WTC11 (cell line): ENCODE measurements at regions not wholly inside any gene's neighbourhood (a gene's known extent, or its start where the extent isn't known, plus 50 kb on each side); places are given as distances from the start of the nearest gene placed in this dataset.

Experiments used
- ATAC-seq: fragments of 200-7000 bp; cut with Tn5 transposase; 2 replicates; pipeline ENCODE4 v1.10.0; 2021; ENCODE audit warnings: mild to moderate bottlenecking, moderate library complexity
- CTCF ChIA-PET: fragments of 300-600 bp; sonication (Branson Sonifier 250); formaldehyde crosslinking; loops from one replicate; lab custom pipeline; 2021; ENCODE audit warnings: antibody characterized with exemption; lab: Charles Lee
- POLR2A ChIA-PET: fragments of 350-600 bp; sonication (Branson Sonifier 250); formaldehyde crosslinking; loops from one replicate; lab custom pipeline; 2021; ENCODE audit warnings: antibody characterized with exemption; lab: Charles Lee
- DNase-seq: peaks from one replicate; pipeline ENCODE4 v3.0.0; 2021; ENCODE audit warnings: low spot score
- H3K27ac Mint-ChIP-seq: 2 replicates; pipeline ENCODE4 v1.8.0; 2021; ENCODE audit warnings: mixed read lengths
- H3K27me3 Mint-ChIP-seq: 2 replicates; pipeline ENCODE4 v1.8.0; 2021; ENCODE audit warnings: low read depth, mild to moderate bottlenecking, moderate library complexity, mixed read lengths
- H3K36me3 Mint-ChIP-seq: 2 replicates; pipeline ENCODE4 v1.8.0; 2021; ENCODE audit warnings: mixed read lengths
- H3K4me1 Mint-ChIP-seq: 2 replicates; pipeline ENCODE4 v1.8.0; 2022; ENCODE audit warnings: mixed read lengths
- H3K4me3 Mint-ChIP-seq: 2 replicates; pipeline ENCODE4 v1.8.0; 2021; ENCODE audit warnings: mild to moderate bottlenecking, moderate library complexity, mixed read lengths
- H3K9me3 Mint-ChIP-seq: 2 replicates; pipeline ENCODE4 v1.8.0; 2021; ENCODE audit warnings: mixed read lengths
- ARID4B ChIP-seq: sonication (generic); formaldehyde crosslinking; IDR thresholded peaks from 2 replicates; pipeline ENCODE4 v1.8.0; 2023; ENCODE audit warnings: missing genetic modification reagents, mild to moderate bottlenecking, borderline replicate concordance
- ATF2 ChIP-seq: sonication (generic); formaldehyde crosslinking; IDR thresholded peaks from 2 replicates; pipeline ENCODE4 v1.8.1; 2022; ENCODE audit warnings: low read depth, missing genetic modification reagents, borderline replicate concordance
- ELF4 ChIP-seq: sonication (generic); formaldehyde crosslinking; IDR thresholded peaks from 2 replicates; pipeline ENCODE4 v1.8.1; 2022; ENCODE audit warnings: low read depth, mild to moderate bottlenecking, moderate library complexity, missing genetic modification reagents
- FOXK1 ChIP-seq: sonication (generic); formaldehyde crosslinking; IDR thresholded peaks from 2 replicates; pipeline ENCODE4 v1.8.0; 2022; ENCODE audit warnings: mild to moderate bottlenecking, moderate library complexity, missing genetic modification reagents
- FOXP1 ChIP-seq: sonication (generic); formaldehyde crosslinking; IDR thresholded peaks from 2 replicates; pipeline ENCODE4 v1.8.0; 2022; ENCODE audit warnings: missing genetic modification reagents, mild to moderate bottlenecking, moderate library complexity, borderline replicate concordance
- FOXP4 ChIP-seq: sonication (generic); formaldehyde crosslinking; IDR thresholded peaks from 2 replicates; pipeline ENCODE4 v1.8.0; 2022; ENCODE audit warnings: mild to moderate bottlenecking, missing genetic modification reagents
- JUN ChIP-seq: sonication (generic); formaldehyde crosslinking; IDR thresholded peaks from 2 replicates; pipeline ENCODE4 v1.8.0; 2023; ENCODE audit warnings: mild to moderate bottlenecking, missing genetic modification reagents
- MXD4 ChIP-seq: fragments of 250-450 bp; sonication (Bioruptor Pico); IDR thresholded peaks from 2 replicates; pipeline ENCODE4 v1.8.0; 2021; ENCODE audit warnings: mild to moderate bottlenecking, moderate library complexity, borderline replicate concordance
- MYBL2 ChIP-seq: sonication (generic); formaldehyde crosslinking; IDR thresholded peaks from 2 replicates; pipeline ENCODE4 v1.8.1; 2023; ENCODE audit warnings: mild to moderate bottlenecking, moderate library complexity, missing genetic modification reagents
- RORB ChIP-seq: fragments of 250-450 bp; sonication (Bioruptor Pico); IDR thresholded peaks from 2 replicates; pipeline ENCODE4 v1.9.0; 2021; ENCODE audit warnings: mild to moderate bottlenecking
- TCF7 ChIP-seq: sonication (generic); formaldehyde crosslinking; IDR thresholded peaks from 2 replicates; pipeline ENCODE4 v1.8.0; 2022; ENCODE audit warnings: mild to moderate bottlenecking, low read depth, missing genetic modification reagents, moderate library complexity
- TP53 ChIP-seq: sonication (generic); formaldehyde crosslinking; IDR thresholded peaks from 2 replicates; pipeline ENCODE4 v1.8.1; 2023; ENCODE audit warnings: mild to moderate bottlenecking, missing genetic modification reagents
- ZMAT4 ChIP-seq: fragments of 250-450 bp; sonication (Bioruptor Pico); IDR thresholded peaks from 2 replicates; pipeline ENCODE4 v1.9.0; 2021; ENCODE audit warnings: mild to moderate bottlenecking
- ZNF121 ChIP-seq: sonication (generic); formaldehyde crosslinking; IDR thresholded peaks from 2 replicates; pipeline ENCODE4 v1.8.0; 2023; ENCODE audit warnings: missing genetic modification reagents
- ZNF232 ChIP-seq: sonication (generic); formaldehyde crosslinking; IDR thresholded peaks from 2 replicates; pipeline ENCODE4 v1.8.0; 2022; ENCODE audit warnings: mild to moderate bottlenecking, missing genetic modification reagents

- peaks cover 13% of the 10 kb centered on the region for H3K36me3 Mint-ChIP-seq
- H3K4me1 Mint-ChIP-seq = no peaks in the 10 kb centered on the region
- CTCF ChIA-PET = no interaction called here
- no peak for DNase-seq
- peaks cover under 1% of the 10 kb centered on the region; the same call in 1 of the 2 replicates for H3K27me3 Mint-ChIP-seq
- H3K4me3 Mint-ChIP-seq = no peak overlapping the region
- TF ChIP-seq MYBL2 (CRISPR knock-in tag) (no peak), ATF2 (CRISPR knock-in tag) (no peak), ELF4 (no peak), JUN (CRISPR knock-in tag) (no peak), FOXP1 (CRISPR knock-in tag) (no peak), ZMAT4 (no peak), TCF7 (CRISPR knock-in tag) (no peak), FOXP4 (CRISPR knock-in tag) (no peak), FOXK1 (CRISPR knock-in tag) (no peak), RORB (no peak), ZNF232 (no peak), ARID4B (CRISPR knock-in tag) (no peak)
- TF ChIP-seq, all 79 proteins: peak for 0
- H3K9me3 Mint-ChIP-seq = peaks cover 45% of the 10 kb centered on the region
- no peak for ATAC-seq
- POLR2A ChIA-PET = no interaction called here
- H3K27ac Mint-ChIP-seq = no peak overlapping the region
Measured at GRCh38 chr5:124365361-124365801, 381.1 kb downstream of the ZNF608 start.

- H3K9me3 Mint-ChIP-seq = peaks cover 48% of the 10 kb centered on the region
- H3K27ac Mint-ChIP-seq = no peak overlapping the region
- no peak for DNase-seq
- no peak for TF ChIP-seq ZNF121 (CRISPR knock-in tag)
- no peak for TF ChIP-seq MXD4 (CRISPR knock-in tag)
- TF ChIP-seq TP53 (CRISPR knock-in tag) = no peak
- no peak for TF ChIP-seq ATF2 (CRISPR knock-in tag)
- TF ChIP-seq, all 79 proteins: peak for 0
- Mint-ChIP-seq H3K27me3 (peaks cover 3% of the 10 kb centered on the region; the same call in 1 of the 2 replicates), H3K4me3 (no peak overlapping the region), H3K36me3 (peaks cover 19% of the 10 kb centered on the region), H3K4me1 (peaks cover 9% of the 10 kb centered on the region)
- ATAC-seq = no peak
- POLR2A ChIA-PET = no interaction called here
- CTCF ChIA-PET = no interaction called here
Measured at GRCh38 chr5:124355928-124356327, 390.5 kb downstream of the ZNF608 start.
